SK-N-SH (cell line): ENCODE measurements at regions not wholly inside any gene's neighbourhood (a gene's known extent, or its start where the extent isn't known, plus 50 kb on each side); places are given as distances from the start of the nearest gene placed in this dataset.

Source experiments
- GABPA ChIP-seq: IDR thresholded peaks from 2 replicates; pipeline ENCODE4 v1.4.0; 2012; ENCODE audit warnings: low read depth, mild to moderate bottlenecking
- POLR2AphosphoS5 ChIP-seq: IDR thresholded peaks from 2 replicates; pipeline ENCODE4 v1.6.1; 2012; ENCODE audit warnings: low read depth, low read length
- RAD21 ChIP-seq: IDR thresholded peaks from 2 replicates; pipeline ENCODE4 v1.6.1; 2012; ENCODE audit warnings: mild to moderate bottlenecking, low read length
- RCOR1 ChIP-seq: fragments of 150-350 bp; IDR thresholded peaks from 2 replicates; pipeline ENCODE4 v1.6.1; 2017; ENCODE audit warnings: antibody characterized with exemption, low read length
- RFX5 ChIP-seq: IDR thresholded peaks from 2 replicates; pipeline ENCODE4 v1.6.1; 2012; ENCODE audit warnings: mild to moderate bottlenecking, improper control_type of control experiment, low read length
- SIN3A ChIP-seq: IDR thresholded peaks from 2 replicates; pipeline ENCODE4 v1.6.1; 2012; ENCODE audit warnings: low read depth, mild to moderate bottlenecking, low read length, moderate library complexity, borderline replicate concordance
- TAF1 ChIP-seq: IDR thresholded peaks from 2 replicates; pipeline ENCODE4 v1.6.1; 2012; ENCODE audit warnings: low read depth, mild to moderate bottlenecking, low read length, moderate library complexity, borderline replicate concordance
- TF ChIP-seq, protein P1 (sequence below): fragments of 200-600 bp; sonication (generic); IDR thresholded peaks from 2 replicates; pipeline ENCODE4 v1.6.1; 2017; ENCODE audit warnings: antibody characterized with exemption, mild to moderate bottlenecking, moderate library complexity
- TF ChIP-seq, protein P2 (sequence below): IDR thresholded peaks from 2 replicates; pipeline ENCODE4 v1.4.0; 2012; ENCODE audit warnings: low read depth
- TF ChIP-seq, protein P3 (sequence below): IDR thresholded peaks from 2 replicates; pipeline ENCODE4 v1.6.1; 2012; ENCODE audit warnings: mild to moderate bottlenecking, low read depth, low read length, moderate library complexity
- TF ChIP-seq, protein P4 (sequence below): IDR thresholded peaks from 2 replicates; pipeline ENCODE4 v1.4.0; 2012; ENCODE audit warnings: low read depth, borderline replicate concordance

DNA sequence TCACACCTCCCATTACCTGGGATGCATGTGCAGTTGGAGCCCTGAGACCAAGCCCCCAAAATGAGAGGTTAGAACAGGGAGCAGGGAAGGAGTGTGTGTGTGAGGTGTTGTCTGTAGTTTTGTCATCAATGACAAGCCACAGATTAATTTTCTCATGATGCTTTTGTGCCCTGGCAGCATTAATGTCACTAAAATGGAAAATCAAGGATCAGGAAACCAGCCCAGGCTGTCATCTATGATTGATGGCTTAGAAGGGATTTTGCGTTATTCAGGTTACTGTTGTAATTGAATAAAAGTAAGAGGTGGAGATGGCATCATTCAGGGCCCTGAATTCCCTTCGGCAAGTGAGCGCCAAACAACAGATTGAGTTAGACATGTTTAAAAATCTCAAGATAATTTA, 130.5 kb upstream of the C1QTNF7 start:
- TF ChIP-seq, protein P1, sequence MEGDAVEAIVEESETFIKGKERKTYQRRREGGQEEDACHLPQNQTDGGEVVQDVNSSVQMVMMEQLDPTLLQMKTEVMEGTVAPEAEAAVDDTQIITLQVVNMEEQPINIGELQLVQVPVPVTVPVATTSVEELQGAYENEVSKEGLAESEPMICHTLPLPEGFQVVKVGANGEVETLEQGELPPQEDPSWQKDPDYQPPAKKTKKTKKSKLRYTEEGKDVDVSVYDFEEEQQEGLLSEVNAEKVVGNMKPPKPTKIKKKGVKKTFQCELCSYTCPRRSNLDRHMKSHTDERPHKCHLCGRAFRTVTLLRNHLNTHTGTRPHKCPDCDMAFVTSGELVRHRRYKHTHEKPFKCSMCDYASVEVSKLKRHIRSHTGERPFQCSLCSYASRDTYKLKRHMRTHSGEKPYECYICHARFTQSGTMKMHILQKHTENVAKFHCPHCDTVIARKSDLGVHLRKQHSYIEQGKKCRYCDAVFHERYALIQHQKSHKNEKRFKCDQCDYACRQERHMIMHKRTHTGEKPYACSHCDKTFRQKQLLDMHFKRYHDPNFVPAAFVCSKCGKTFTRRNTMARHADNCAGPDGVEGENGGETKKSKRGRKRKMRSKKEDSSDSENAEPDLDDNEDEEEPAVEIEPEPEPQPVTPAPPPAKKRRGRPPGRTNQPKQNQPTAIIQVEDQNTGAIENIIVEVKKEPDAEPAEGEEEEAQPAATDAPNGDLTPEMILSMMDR, result no peak
- TF ChIP-seq SIN3A, result no peak
- TF ChIP-seq, protein P2, sequence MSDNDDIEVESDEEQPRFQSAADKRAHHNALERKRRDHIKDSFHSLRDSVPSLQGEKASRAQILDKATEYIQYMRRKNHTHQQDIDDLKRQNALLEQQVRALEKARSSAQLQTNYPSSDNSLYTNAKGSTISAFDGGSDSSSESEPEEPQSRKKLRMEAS, result no peak
- TF ChIP-seq, protein P3, sequence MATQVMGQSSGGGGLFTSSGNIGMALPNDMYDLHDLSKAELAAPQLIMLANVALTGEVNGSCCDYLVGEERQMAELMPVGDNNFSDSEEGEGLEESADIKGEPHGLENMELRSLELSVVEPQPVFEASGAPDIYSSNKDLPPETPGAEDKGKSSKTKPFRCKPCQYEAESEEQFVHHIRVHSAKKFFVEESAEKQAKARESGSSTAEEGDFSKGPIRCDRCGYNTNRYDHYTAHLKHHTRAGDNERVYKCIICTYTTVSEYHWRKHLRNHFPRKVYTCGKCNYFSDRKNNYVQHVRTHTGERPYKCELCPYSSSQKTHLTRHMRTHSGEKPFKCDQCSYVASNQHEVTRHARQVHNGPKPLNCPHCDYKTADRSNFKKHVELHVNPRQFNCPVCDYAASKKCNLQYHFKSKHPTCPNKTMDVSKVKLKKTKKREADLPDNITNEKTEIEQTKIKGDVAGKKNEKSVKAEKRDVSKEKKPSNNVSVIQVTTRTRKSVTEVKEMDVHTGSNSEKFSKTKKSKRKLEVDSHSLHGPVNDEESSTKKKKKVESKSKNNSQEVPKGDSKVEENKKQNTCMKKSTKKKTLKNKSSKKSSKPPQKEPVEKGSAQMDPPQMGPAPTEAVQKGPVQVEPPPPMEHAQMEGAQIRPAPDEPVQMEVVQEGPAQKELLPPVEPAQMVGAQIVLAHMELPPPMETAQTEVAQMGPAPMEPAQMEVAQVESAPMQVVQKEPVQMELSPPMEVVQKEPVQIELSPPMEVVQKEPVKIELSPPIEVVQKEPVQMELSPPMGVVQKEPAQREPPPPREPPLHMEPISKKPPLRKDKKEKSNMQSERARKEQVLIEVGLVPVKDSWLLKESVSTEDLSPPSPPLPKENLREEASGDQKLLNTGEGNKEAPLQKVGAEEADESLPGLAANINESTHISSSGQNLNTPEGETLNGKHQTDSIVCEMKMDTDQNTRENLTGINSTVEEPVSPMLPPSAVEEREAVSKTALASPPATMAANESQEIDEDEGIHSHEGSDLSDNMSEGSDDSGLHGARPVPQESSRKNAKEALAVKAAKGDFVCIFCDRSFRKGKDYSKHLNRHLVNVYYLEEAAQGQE, result no peak
- no peak for TF ChIP-seq POLR2AphosphoS5
- no peak for TF ChIP-seq RCOR1
- no peak for TF ChIP-seq RAD21
- TF ChIP-seq RFX5, result no peak
- TF ChIP-seq, protein P4, sequence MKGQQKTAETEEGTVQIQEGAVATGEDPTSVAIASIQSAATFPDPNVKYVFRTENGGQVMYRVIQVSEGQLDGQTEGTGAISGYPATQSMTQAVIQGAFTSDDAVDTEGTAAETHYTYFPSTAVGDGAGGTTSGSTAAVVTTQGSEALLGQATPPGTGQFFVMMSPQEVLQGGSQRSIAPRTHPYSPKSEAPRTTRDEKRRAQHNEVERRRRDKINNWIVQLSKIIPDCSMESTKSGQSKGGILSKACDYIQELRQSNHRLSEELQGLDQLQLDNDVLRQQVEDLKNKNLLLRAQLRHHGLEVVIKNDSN, result no peak
- no peak for TF ChIP-seq TAF1
- TF ChIP-seq GABPA, result no peak
